ENCODE measurements at regions not wholly inside any gene's neighbourhood (a gene's known extent, or its start where the extent isn't known, plus 50 kb on each side); places are given as distances from the start of the nearest gene placed in this dataset.

DNA sequence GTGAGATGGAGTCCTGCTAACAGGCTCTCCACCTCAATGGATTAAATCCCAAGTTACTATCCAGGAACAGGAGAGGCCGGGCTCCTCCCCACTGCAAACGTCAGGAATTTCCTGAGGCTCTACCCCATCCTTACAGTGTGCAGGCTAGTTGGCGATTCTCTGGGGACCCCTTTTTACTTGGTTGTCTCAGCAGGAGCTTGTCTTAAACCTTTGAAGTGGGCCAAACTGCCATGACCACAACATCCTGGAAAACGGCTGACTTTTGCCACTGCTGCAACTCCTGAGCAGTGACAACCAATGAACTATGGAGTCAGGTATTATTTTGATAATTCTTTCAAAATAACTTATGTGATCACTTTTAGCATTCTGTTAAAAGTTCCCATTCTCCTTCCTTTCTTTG is 440.9 kb upstream of the CCDC54 start:
- ATAC-seq = no peak
- no peak overlapping the region for H3K4me3 ChIP-seq
- H3K36me3 ChIP-seq (ENCODE audit: low read depth) = no peaks in the 10 kb centered on the region
- intact Hi-C loops (cut with DNase I, micrococcal nuclease) = no loop called here
- DNase-seq = no peak
- TF ChIP-seq, protein P1, sequence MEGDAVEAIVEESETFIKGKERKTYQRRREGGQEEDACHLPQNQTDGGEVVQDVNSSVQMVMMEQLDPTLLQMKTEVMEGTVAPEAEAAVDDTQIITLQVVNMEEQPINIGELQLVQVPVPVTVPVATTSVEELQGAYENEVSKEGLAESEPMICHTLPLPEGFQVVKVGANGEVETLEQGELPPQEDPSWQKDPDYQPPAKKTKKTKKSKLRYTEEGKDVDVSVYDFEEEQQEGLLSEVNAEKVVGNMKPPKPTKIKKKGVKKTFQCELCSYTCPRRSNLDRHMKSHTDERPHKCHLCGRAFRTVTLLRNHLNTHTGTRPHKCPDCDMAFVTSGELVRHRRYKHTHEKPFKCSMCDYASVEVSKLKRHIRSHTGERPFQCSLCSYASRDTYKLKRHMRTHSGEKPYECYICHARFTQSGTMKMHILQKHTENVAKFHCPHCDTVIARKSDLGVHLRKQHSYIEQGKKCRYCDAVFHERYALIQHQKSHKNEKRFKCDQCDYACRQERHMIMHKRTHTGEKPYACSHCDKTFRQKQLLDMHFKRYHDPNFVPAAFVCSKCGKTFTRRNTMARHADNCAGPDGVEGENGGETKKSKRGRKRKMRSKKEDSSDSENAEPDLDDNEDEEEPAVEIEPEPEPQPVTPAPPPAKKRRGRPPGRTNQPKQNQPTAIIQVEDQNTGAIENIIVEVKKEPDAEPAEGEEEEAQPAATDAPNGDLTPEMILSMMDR (IDR thresholded peaks at IDR 0.05) = no peak
- H3K9me3 ChIP-seq = peaks cover 9% of the 10 kb centered on the region
- no peaks in the 10 kb centered on the region for H3K4me1 ChIP-seq (ENCODE audit: low read depth)

DNA sequence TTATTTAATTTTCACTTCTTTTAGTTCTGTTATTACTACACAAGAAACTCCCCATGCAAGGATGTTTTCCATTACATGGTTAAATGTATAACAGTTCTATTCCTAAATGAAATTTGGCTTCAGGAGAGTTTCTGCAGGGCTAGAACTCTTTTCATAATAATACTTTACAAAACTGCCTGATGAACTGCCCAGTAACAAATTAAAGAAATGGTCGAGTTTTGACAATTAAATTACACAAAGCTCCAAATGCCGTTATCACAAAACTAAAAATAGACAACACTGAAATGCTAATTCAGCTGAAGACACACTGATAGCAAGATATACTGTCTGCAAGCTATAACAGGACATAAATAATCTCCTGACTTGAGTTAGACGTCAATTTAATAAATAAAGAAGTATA is 435.2 kb upstream of the CCDC54 start:
- Histone ChIP-seq H3K4me3 (no peak overlapping the region), H3K9me3 (peaks cover 12% of the 10 kb centered on the region), H3K36me3 (ENCODE audit: low read depth) (no peaks in the 10 kb centered on the region), H3K4me1 (ENCODE audit: low read depth) (no peaks in the 10 kb centered on the region)
- DNase-seq (no peak), ATAC-seq (no peak)
- TF ChIP-seq, protein P1 (IDR thresholded peaks at IDR 0.05) = no peak
- intact Hi-C loops (cut with DNase I, micrococcal nuclease) = no loop called here

DNA sequence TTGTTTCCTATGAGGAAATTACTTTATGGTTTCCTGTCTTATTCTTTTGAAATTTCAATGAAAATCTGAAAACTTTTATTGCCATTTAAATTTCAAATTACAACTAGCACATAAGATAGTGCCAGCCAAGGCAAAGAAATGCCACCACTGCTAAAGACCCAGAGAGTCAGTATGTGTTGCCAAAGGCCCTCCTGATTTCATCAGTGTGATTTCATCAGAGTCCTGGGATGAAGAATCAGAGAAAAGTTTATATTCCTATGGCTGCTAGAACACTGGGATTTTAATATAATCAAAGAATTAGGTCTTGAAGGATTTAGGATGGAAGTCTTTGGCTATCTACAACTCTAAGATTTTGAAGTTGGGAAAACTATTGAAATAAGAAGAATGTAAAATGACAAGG is 434.2 kb upstream of the CCDC54 start:
- Histone ChIP-seq H3K4me1 (ENCODE audit: low read depth) (no peaks in the 10 kb centered on the region), H3K36me3 (ENCODE audit: low read depth) (no peaks in the 10 kb centered on the region), H3K4me3 (no peak overlapping the region), H3K9me3 (peaks cover 12% of the 10 kb centered on the region)
- ATAC-seq (no peak), DNase-seq (no peak)
- TF ChIP-seq, protein P1 (IDR thresholded peaks at IDR 0.05) = no peak
- intact Hi-C loops (cut with DNase I, micrococcal nuclease) = no loop called here

DNA sequence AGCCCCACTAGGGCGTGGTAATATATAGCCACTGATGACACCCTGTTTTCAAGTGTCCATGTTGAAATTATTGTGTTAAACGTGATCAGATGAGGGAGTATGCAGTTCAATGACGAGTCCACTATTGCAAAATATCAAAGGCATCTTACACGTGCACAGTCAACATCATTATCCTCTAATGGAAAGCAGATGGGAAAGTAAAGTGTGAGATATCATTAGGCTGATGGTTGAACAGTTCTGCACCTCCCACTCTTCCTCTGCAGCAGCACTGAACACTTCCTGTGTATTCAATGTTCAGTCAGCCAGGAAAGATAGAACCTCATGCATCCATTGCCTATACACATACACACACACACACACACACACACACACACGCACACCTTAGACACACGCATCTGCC is 431.8 kb upstream of the CCDC54 start:
- no peaks in the 10 kb centered on the region for H3K36me3 ChIP-seq (ENCODE audit: low read depth)
- DNase-seq (no peak), ATAC-seq (no peak)
- TF ChIP-seq, protein P1 (IDR thresholded peaks at IDR 0.05) = no peak
- peaks cover 15% of the 10 kb centered on the region for H3K9me3 ChIP-seq
- intact Hi-C loops (cut with DNase I, micrococcal nuclease) = no loop called here
- H3K4me3 ChIP-seq = no peak overlapping the region
- H3K4me1 ChIP-seq (ENCODE audit: low read depth) = no peaks in the 10 kb centered on the region

DNA sequence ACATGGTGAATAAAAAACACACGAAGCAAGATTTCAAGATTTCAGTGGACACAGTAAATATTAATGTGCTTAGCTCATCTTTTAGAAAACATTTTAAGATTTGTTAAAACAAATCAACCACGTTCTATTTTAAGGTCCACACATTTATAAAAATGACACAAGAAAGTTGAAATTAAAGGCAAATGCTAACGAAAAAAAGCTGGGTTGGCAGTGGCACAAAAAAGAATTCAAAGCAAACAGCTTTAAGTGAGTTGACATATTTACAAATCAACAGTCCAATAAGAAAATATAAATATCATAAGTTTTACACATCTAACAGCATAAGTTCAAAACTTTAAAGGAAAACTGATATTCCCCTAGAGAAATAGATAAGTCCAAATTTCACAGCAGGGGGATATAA is 430.4 kb upstream of the CCDC54 start:
- DNase-seq (no peak), ATAC-seq (no peak)
- Histone ChIP-seq H3K4me1 (ENCODE audit: low read depth) (no peaks in the 10 kb centered on the region), H3K4me3 (no peak overlapping the region), H3K9me3 (peaks cover 15% of the 10 kb centered on the region), H3K36me3 (ENCODE audit: low read depth) (no peaks in the 10 kb centered on the region)
- intact Hi-C loops (cut with DNase I, micrococcal nuclease) = no loop called here
- TF ChIP-seq, protein P1 (IDR thresholded peaks at IDR 0.05) = no peak

DNA sequence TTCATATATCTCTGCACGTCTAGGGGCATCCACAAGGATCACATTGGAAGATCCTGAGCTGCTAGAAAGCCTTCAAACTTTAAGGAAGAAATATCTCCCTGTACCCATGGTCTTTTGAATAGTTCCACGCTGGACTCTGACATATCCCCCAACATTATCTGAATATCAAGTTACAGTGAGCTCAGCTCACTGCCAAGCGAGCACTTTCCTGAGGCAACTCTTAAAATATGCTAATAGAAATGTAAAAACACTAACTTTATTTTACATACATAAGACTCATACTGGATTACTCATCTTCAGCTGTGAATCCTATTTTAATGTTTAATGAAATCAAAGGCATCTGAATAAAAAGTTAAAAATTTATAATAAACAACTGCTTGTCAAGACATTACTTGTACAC is 420.2 kb upstream of the CCDC54 start:
- H3K9me3 ChIP-seq = peaks cover 11% of the 10 kb centered on the region
- H3K4me3 ChIP-seq = no peak overlapping the region
- intact Hi-C loops (cut with DNase I, micrococcal nuclease) = no loop called here
- H3K4me1 ChIP-seq (ENCODE audit: low read depth) = no peaks in the 10 kb centered on the region
- no peak for ATAC-seq
- H3K36me3 ChIP-seq (ENCODE audit: low read depth) = no peaks in the 10 kb centered on the region
- no peak for DNase-seq
- TF ChIP-seq, protein P1 (IDR thresholded peaks at IDR 0.05) = no peak

Measured in mucosa of descending colon (tissue), 3 donors.